Skeletal muscle cell (primary cell): ENCODE measurements at regions not wholly inside any gene's neighbourhood (a gene's known extent, or its start where the extent isn't known, plus 50 kb on each side); places are given as distances from the start of the nearest gene placed in this dataset.

Experiments
- DNase-seq: peaks from one replicate; pipeline ENCODE4 v3.0.0-alpha.2; 2010; ENCODE audit warnings: low read depth
- H3K4me3 ChIP-seq: 2 replicates; pipeline ENCODE4 v1.5.1; 2011; ENCODE audit warnings: low read depth, mild to moderate bottlenecking, control low read depth, low read length, moderate library complexity

DNA sequence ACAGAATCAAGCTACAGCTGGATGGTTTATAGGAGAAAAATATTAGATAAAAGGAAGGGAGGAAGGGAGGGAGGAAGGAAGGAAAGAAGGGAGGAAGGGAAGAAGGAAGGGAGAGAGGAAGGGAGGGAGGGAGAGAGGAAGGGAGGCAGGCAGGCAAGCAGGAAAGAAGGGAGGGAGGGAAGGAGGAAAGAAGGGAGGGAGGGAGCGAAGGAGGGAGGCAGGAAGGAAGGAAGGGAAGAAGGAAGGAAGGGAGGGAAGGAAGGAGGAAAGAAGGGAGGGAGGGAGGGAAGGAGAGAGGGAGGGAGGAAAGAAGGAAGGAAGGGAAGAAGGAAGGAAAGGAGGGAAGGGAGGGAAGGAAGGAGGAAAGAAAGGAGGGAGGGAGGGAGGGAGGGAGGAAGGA, 77.9 kb upstream of the C1QTNF7 start:
- no peak for DNase-seq
- no peak overlapping the region for H3K4me3 ChIP-seq

DNA sequence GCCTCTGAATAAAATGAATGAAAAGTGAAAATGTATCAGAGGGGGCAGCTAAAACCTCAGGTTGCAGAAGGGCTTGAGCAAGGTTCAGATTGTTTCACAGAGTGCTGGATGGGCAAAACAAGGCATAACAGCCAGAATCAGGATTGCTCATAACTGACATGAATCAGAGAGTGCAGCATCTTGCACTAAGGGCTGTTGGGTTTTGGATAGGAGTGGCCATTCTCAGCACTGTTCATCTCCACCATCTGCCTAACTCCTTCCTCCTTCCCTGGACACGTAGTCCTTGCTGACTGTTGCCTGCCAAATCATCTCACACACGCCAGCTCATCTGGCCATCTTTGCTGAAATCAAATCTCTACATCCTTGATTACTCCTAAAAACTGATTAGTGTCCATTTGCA, 75.3 kb upstream of the C1QTNF7 start:
- no peak overlapping the region for H3K4me3 ChIP-seq
- no peak for DNase-seq

DNA sequence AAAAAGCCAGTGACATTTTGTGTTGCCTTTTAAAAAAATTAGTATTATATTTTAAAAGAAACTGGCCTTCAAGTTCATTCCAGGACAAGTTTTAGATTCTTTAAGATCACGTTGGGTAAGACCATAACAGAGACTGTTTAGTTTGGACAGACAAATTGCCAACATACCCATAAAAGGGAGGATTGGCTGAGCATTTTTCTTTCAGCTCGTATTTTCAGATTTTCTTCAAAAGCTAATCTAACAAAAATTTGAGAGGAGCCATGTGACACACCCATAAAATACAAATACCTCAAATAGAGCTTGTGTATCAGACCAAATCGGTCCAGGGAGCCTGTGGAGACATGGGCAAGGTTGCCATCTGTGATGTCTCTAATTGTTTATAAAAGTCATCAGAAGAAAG, 74.6 kb upstream of the C1QTNF7 start:
- no peak for DNase-seq
- no peak overlapping the region for H3K4me3 ChIP-seq

DNA sequence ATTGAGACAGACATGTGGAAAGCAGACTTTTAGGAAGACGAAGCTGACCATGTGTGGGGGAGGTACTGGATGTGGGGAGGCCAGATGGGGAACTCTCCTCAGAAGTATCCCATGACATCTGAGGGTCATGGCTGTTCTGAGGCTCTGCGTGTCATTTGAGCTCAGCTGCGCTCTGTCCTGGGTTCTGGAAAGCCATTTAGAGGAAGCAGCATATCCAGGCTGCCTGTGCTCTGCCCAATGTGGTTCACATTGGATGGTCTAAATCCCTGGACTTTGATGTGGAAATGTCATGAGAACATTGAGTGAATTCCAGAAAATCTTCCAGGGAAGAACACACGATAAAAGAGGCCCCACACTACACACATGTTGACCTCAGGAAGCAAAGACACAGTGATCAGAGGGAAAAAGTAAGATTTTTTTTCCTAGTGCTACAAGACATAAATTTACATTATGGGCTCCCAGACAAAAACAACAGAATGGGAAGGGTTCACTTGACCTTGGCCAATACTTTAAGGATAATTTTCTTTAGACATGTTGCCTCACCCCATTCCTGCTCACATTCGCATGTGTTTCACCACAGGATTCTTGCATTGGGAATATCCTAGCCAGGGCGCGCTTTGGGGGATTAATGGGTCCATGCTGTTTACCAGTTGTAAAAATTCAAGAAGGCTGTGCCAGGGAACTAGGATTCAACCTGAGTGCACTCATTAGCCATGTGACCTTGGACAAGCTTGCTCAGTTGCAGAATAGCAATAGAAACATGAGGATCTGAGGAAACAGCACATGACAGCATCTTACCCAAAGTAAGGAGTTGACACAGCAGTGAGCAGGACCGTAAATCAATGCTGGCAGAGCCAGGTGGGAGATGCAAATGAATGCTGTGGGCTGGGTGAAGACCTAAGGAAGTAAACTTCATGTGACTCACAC, 73.2 kb upstream of the C1QTNF7 start:
- no peak for DNase-seq
- no peak overlapping the region for H3K4me3 ChIP-seq

DNA sequence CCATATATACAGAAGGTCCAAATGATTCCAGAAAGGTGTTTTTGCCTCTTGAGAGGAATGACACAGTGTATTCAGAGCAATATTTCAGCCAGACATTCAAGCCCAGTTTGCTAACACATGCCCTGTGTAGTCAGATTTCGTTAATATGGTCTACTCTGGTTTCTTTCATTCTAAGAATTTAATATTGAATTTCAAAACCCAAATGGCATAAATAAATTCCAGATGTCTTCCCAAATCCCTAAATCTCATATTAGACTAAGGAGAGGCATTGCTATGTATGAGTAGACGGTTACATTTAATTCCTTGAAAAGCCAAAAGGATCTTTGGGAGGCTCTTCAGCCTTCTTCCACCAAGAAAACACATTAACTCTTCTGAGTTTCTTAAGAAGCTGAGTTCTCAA, 66.3 kb upstream of the C1QTNF7 start:
- H3K4me3 ChIP-seq: no peak overlapping the region
- DNase-seq: no peak

DNA sequence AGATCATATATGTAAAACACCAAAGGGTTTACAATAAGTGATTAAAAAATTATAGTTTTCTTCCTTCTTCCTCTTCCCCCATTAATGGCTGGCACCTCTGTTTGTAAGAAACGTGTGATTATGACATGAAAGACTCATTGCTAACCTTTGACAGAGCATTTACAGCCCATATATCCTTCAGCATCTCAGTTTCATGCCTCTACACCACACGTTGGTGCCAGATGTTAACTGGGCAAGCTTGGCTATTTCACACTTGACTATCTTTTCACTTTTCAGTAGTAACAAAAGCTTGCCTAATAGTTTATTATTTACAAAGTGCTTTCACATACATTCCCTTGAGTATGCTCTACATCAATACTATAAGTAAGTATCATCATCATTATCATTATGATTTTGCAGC, 65.3 kb upstream of the C1QTNF7 start:
- H3K4me3 ChIP-seq: no peak overlapping the region
- no peak for DNase-seq

DNA sequence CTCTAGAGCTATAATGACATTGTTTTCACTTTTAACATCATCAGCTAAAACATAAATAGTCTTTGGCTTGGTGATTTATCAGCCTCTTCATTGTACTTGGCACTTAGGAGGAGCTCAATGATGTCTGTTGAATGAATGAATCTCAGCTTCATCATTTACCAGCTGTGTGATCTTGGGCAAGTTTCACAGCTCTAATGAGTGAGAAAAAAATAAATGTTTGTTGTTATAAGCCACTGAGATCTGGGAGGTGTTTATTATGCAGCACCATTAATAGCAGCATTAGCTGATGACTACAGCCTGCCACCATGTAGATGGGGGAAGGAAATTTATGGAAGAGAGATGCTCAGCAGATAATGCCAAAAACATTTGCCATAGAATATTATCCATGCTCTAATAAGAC, 63.6 kb upstream of the C1QTNF7 start:
- no peak overlapping the region for H3K4me3 ChIP-seq
- DNase-seq: no peak

DNA sequence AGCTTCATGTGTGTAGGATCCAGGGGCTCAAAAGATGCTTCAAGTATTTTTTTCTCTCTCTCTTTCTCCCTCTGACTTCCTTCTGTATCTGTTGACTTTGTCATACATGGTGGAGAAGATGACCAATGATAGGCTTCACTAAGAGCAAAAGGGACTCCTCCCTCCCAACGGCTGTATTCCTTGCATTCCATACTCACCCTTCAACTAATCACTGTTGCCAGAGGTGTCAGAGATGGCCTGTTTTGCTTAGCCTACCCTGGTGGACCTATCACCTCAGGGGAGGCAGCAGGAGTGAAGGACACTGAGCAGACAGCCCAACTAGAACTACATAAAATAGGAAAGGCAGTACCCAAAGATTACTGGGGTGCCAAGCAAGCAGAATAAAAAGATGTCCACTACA, 62.2 kb upstream of the C1QTNF7 start:
- no peak for DNase-seq
- H3K4me3 ChIP-seq: no peak overlapping the region

DNA sequence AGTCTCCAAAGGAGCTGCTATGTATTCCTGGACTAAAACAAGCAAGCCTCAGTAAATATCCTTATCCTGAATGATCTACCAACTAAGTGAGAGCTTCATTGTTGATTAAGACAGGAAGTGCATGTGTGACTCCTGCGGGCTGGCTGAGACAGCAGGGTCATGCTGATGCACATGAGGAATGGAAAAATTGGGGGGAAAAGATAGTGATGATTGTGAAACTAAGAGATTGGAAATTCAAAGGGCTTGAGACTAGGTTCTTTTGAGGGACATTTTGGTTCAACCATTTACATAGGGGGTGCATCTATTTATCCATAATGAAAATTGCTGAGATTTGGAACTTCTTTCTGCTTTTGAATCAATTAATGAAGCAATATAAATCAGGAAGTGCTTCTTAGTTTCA, 61.1 kb upstream of the C1QTNF7 start:
- no peak for DNase-seq
- H3K4me3 ChIP-seq: no peak overlapping the region

DNA sequence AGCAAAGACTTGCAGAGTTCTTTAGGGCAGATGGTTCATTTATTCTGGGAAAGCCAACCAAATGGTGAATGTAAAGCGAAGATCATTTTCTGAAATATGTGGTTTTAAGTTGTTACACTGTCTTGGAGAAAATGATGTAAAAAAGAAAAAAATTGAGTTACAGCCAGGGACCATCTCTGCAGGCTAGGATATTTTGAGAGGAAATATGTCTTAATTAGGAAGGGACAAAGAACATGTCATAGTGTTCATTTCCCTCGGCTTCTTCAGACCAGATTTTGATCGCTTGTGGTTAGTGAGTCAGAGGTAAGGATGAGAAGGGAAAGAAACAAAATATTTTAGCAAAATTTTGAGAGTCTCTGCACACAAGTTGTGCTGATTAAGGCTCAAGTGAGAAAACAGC, 59.0 kb upstream of the C1QTNF7 start:
- H3K4me3 ChIP-seq: no peak overlapping the region
- no peak for DNase-seq

DNA sequence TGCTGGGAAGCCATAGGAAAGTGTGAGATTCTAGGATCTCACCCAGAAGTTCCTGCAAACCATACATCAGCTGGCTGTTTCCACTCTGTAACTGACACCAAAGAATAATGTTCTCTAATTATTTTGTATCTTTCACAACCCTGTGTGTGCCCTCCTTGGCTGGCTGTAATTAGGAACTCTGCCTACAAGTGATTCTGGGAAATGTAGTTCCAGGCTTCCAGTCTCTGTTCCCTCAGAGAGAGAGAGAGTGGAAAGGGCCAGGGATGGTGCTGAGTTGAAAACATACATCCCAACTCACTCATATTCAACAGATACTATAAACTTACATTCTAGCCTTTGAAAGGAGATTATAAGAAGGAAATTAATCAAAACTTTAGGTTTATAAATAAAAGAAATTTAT, 57.5 kb upstream of the C1QTNF7 start:
- H3K4me3 ChIP-seq: no peak overlapping the region
- no peak for DNase-seq

DNA sequence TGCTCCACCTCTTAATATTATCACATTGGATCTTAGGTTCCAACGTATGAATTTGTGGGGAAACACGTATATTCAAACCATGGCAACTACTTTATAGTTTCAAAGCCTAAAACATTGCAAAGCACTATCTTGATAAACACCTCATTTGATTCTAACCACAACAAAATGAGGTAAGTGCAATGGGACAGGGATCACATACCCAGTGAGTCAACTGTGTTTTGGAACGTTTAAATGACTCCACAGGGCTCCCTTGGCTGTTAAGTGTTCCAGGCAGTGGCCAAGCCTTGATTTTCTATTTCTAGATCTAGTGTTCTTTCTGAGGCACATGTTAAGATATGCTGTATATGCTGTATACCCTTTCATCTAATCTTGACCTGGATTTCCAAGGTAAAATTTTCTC, 54.5 kb upstream of the C1QTNF7 start:
- DNase-seq: no peak
- no peak overlapping the region for H3K4me3 ChIP-seq

DNA sequence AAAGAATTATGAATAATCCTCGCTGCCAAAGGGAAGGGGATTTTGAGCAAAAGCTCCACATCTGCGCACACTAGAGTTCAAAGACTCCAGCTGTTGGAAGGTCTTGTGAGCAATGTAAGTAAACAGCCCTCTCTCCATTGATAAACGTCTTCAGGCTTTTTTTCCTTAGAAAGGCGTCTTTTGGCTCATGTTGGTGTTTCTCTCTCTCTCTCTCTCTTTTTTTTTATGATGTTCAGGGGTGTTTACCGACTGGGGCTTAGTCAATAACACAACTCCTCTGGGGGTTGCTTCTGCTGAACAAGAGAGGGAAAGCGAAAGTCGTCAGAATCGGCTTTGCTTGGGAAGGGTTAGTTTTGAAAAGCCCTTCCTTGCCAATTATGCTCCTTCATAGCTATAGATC, 53.2 kb upstream of the C1QTNF7 start:
- H3K4me3 ChIP-seq: peak overlapping the region; percentile 4
- DNase-seq: no peak

DNA sequence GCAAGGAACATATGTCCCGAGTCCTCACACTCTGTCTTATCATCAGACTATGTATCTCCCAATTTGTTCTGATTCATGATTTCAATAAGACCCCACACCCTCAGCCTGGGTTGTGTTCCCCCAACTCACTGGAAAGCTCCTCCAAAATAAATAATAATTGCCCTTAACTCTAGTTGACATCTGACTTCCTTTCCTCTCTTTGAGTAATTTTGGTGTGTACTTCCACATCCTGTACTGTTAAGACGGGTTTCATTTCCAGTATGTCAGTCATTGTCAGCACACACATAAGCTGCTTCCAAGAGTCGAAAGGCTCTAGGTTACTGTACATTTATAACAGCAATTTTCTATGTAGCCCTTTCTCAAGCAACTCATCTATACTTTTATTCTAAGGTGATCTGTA, 52.2 kb upstream of the C1QTNF7 start:
- no peak overlapping the region for H3K4me3 ChIP-seq
- no peak for DNase-seq

DNA sequence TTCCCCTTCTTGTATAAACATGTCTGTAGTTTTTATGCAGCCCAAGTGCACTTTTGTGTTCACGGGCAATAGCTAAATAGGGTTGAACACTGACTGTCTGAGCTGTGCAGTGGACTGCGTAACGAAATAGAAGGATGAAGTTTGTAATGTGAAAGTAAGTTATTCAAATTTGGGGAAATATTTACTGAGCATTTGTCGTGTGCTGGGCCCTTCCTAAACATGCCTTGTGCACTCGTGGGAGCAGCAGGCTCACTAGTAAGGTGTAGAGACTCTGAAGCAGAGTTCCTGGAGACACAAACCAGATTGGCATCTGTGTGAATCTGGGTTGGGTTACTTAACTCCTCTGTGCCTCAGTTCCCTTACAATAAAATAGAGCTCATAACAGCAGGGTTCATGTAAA, 51.7 kb upstream of the C1QTNF7 start:
- H3K4me3 ChIP-seq: no peak overlapping the region
- DNase-seq: no peak

DNA sequence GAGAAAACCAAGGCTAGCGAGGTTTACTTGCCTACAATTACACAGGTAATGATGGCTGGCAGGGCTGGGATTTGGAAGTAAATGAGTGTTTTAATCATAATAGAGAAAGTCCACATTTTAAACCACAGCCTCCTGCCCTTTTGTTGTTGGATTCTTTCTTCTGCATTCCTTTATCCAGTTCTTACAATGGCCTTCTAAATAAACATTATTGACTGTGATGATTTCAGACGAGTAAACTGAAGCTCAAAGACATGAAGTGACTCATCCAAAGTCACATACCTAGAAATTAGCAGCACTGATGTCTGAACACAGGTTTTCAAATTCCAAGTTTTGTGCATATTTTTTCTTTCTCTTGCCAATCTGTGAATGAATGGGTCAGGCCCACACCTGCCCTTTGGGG, 51.2 kb upstream of the C1QTNF7 start:
- DNase-seq: no peak
- no peak overlapping the region for H3K4me3 ChIP-seq
